Mesodermal cell (in vitro differentiated cells): ENCODE measurements at regions not wholly inside any gene's neighbourhood (a gene's known extent, or its start where the extent isn't known, plus 50 kb on each side); places are given as distances from the start of the nearest gene placed in this dataset.
"Not testable (repeated sequence)": the region's sequence is repeated elsewhere in the genome, so short reads cannot be mapped to it uniquely, and the experiment has no call there.

Experiments
- H3K27ac ChIP-seq: 2 replicates; pipeline ENCODE4 v1.7.0; 2013; ENCODE audit warnings: mild to moderate bottlenecking, low read depth, low read length, moderate library complexity; ENCODE audit not compliant: severe bottlenecking
- H3K36me3 ChIP-seq: 2 replicates; pipeline ENCODE4 v1.7.1; 2013; ENCODE audit warnings: mild to moderate bottlenecking, low read length, moderate library complexity; ENCODE audit not compliant: control insufficient read depth, insufficient read depth
- H3K4me1 ChIP-seq: one replicate; pipeline ENCODE4 v1.7.1; 2013; ENCODE audit warnings: mild to moderate bottlenecking, low read length; ENCODE audit not compliant: insufficient read depth, control insufficient read depth, poor library complexity, severe bottlenecking
- H3K4me3 ChIP-seq: 2 replicates; pipeline ENCODE4 v1.7.0; 2013; ENCODE audit warnings: low read length, control low read depth, mild to moderate bottlenecking; ENCODE audit not compliant: insufficient read depth, poor library complexity, severe bottlenecking; ENCODE audit errors: extremely low read depth
- H3K9me3 ChIP-seq: 2 replicates; pipeline ENCODE4 v1.7.1; 2013; ENCODE audit warnings: mild to moderate bottlenecking, low read length, moderate library complexity; ENCODE audit not compliant: control insufficient read depth
- WGBS, 2 experiments: methylation state at CpG; one replicate each; pipeline ENCODE4 v1.1.5; 2013; ENCODE audit warnings: missing lambda C conversion rate in 2 of 2; ENCODE audit not compliant: insufficient coverage in 2 of 2; 5-methylcytosine and 5-hydroxymethylcytosine counted together

DNA sequence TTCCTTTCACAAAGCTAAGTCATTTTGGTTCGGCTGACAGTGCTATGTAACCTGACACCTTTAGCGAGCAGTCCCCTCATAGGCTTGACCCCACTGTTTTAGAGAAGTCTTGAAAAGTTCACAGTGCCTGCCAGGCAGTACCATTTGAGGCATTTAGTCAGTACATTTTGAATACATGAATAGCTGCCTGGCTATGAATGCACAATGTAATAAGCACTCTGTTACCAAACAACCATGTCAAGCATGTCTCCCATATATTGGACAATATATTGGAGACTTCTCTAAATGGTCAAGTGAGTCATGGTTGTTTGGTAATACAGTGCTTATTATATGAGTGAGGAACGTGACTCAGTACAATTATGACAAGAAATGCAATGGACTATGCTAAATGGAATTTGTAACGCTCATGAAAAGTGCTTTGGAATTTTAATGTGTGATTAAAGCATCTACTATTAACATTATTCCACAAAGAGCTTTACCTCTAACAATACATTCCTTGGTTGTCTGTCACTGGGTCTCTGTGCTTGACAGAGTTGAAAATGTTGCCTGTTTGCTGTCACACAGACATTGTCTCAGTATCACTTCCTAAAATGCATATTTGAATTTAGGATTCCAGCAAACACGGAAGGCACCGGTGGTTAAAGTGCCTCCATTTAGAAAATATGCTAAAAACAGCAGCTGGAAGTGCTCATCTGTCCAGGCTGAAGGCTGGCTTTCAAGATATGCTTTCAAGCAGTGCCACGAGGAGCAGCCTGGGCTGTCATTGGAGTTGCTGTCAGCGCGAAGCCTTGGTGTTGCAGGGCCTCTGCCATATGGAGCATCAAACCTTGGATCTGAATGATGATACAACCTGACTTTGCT is 458.6 kb downstream of the FBXO15 start:
- Histone ChIP-seq H3K27ac (peak overlapping the region; percentile 11), H3K9me3 (peaks cover 4% of the 10 kb centered on the region), H3K4me3 (no peak overlapping the region), H3K36me3 (no peaks in the 10 kb centered on the region), H3K4me1 (peaks cover 19% of the 10 kb centered on the region)
- WGBS, 2 experiments = 60 to 71% methylated on average over 4 to 8 of the region's 9 CpGs

DNA sequence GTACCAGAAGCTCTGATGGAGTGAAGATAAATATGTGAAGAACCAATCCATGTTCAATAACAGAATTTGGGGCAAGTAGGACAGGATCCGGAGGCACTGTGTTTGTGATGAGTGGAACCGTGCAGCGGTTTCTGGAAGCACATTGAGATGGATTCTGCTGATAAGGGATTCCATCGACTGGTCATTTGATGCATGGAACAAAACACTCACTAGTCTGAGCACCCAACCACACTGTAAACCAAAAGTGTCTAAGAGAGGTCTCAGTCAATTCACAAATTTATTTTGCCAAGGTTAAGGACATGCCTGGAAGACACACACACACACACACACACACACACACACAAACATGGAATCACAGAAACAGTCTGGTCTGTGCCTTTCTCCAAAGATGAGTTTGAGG is 459.5 kb downstream of the FBXO15 start:
- H3K36me3 ChIP-seq = no peaks in the 10 kb centered on the region
- H3K27ac ChIP-seq = no peak overlapping the region
- H3K4me1 ChIP-seq = peaks cover 19% of the 10 kb centered on the region
- H3K4me3 ChIP-seq = no peak overlapping the region
- peaks cover 4% of the 10 kb centered on the region for H3K9me3 ChIP-seq
- 100% methylated on average over 1 to 3 of the region's 4 CpGs for WGBS, 2 experiments

DNA sequence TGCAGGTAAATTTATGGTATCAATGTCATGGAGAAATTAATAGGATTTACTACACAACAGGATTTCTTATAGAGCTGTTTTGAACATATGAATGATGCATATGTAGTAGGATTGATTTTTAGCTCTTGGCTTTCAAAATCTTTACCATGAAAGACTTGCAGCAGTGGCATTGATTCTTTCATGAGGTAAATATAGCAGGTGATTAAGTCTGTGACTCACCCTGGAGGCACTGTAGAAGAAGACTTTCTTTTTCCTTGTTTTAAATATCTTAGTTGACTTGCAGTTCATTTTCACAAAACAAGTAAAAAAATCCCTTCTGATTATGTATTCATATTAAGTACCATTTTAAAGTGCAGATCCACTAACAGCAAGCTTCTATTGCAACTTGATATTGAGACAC is 463.0 kb downstream of the FBXO15 start:
- Histone ChIP-seq H3K36me3 (no peaks in the 10 kb centered on the region), H3K27ac (no peak overlapping the region), H3K9me3 (no peaks in the 10 kb centered on the region), H3K4me3 (no peak overlapping the region), H3K4me1 (peaks cover 11% of the 10 kb centered on the region)

DNA sequence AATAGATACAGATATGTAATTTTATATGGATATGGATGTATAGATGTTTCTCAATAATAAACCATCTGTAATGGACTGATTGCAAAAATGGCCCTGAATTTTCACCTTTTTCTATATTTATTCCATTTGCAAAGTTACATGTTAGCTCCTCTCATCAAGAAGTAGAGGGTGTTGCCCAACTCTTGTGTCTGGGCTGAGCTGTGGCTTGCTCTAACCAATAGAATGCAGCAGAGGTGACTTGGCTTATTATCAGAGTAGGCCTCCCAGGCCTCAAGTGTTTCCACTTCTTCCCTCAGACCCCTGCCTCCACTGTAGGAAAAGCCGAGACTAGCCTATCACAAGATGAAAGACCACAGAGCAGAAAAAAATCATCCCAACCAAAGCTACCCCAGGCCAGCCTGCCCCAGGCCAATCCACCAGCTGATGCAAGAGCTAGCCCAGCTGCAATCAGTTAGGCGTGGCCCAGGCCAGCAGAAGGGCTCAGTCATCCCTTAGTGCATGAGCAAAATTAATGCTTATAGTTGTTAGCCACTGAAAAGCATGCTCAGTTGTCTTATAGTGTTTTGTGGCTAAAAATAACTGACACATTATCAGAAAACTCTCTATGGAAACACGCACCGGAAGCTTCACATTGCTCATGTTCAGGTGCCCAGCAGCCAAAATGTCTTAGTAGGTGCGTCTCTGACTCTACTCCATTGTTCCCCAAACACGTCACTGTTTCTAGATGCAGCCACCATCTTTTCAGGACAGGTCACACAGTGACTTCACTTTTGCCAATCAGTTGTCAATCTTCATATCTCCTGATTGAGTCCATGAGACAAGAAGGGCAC is 464.0 kb downstream of the FBXO15 start:
- H3K9me3 ChIP-seq = no peaks in the 10 kb centered on the region
- H3K4me1 ChIP-seq = peaks cover 2% of the 10 kb centered on the region
- H3K27ac ChIP-seq = no peak overlapping the region
- H3K4me3 ChIP-seq = no peak overlapping the region
- 90 to 93% methylated on average over 3 to 5 of the region's 6 CpGs for WGBS, 2 experiments
- H3K36me3 ChIP-seq = no peaks in the 10 kb centered on the region

DNA sequence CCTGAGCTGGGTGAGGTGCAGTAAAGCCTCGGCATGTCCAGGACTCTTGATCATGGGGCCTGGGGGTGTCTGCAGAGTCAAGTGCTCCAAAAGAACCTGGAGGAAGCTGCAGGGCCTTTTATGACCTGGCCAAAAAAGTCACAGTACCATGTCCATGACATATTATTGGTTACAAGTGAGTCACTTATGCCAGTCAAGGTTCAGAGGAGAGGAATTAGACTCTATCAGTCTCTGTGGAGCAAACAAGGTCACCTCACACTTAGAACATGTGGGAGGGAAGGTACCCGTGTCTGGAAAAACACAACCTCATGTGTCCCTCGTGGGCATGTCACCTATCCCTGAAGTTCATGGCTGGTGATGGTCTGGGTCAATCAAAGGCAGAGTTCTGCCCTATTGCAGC is 465.7 kb downstream of the FBXO15 start:
- H3K4me1 ChIP-seq = no peaks in the 10 kb centered on the region
- no peak overlapping the region for H3K27ac ChIP-seq
- no peak overlapping the region for H3K4me3 ChIP-seq
- H3K9me3 ChIP-seq = no peaks in the 10 kb centered on the region
- 90 to 100% methylated on average over 2 of the region's 3 CpGs for WGBS, 2 experiments
- no peaks in the 10 kb centered on the region for H3K36me3 ChIP-seq

DNA sequence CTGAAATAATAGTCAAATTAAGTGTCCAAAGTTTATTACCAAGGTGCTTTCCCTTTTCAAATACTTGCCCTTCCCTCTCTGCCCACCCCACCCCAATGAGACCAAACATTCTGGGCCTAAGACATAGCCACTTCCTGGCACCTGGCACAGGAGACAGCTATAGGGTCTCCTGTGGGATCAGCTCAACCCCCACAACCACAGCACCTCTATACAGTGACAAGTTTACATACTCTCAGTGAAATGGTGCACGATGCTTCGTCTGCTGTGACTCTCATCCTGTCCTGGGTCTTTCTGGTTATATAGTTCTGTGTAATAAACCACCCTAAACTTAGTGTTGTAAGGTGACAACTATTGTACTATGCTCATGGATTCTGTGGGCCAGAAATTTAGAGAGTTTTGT is 466.2 kb downstream of the FBXO15 start:
- no CpG with 5 or more reads among the region's 2 CpGs for WGBS, 2 experiments
- Histone ChIP-seq H3K4me1 (no peaks in the 10 kb centered on the region), H3K4me3 (no peak overlapping the region), H3K9me3 (no peaks in the 10 kb centered on the region), H3K27ac (no peak overlapping the region), H3K36me3 (no peaks in the 10 kb centered on the region)

DNA sequence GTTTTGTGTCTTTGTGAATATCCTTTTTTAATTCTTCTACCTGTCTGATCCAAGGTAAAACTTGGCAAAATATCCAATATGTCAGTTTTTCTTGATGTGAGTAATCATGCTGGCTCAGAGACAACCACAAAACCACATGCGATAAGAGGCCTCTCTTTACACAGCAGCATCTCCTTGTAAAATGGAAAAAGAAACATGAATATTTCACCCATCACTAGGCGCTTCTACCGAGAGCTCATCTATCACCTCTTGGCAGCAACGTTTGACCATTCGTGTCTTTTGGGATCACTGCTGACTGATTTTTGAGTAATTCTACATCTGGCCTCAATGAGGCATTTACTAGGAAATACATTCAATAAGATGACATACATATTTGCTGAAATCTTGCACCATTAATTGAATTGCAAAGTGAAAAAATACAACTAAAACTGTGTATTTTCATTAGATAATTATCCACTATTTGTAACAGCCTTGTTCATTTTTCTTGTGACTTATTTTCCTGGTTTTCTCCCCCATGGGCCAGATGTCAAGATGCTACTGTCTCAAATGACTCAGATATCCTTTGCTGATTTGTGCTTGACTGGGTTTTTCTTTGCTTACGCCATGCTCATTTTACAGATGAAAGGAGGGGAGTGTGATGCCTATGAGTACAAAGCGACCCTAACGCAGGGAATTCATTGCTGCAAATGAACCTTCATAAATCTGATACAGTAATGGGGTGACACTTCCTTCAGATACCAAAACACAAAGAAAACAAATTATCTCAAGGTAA is 467.5 kb downstream of the FBXO15 start:
- H3K4me1 ChIP-seq = no peaks in the 10 kb centered on the region
- WGBS, 2 experiments = 93% methylated on average over 3 to 6 of the region's 8 CpGs
- no peaks in the 10 kb centered on the region for H3K36me3 ChIP-seq
- H3K9me3 ChIP-seq = no peaks in the 10 kb centered on the region
- H3K27ac ChIP-seq = no peak overlapping the region
- H3K4me3 ChIP-seq = no peak overlapping the region

DNA sequence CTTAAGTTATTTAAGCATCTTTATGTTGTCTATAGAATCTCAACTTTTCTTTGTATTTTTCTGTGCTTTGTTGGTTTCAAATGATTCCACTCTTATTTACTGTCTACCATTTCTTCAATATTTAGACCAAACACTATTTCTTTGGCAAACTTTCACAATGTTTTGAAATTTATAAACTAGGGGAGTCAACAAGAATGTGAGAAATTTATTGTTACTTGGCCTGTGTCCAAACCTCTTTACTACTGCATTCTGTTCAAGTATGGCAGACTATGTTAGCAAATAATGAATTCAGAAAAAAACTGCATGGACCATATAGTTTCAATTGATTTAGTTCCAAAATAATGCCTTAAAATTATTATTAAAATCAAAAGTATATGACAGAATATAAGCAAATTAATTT is 470.2 kb downstream of the FBXO15 start:
- H3K9me3 ChIP-seq = no peaks in the 10 kb centered on the region
- no peak overlapping the region for H3K4me3 ChIP-seq
- H3K36me3 ChIP-seq = no peaks in the 10 kb centered on the region
- no peak overlapping the region for H3K27ac ChIP-seq
- H3K4me1 ChIP-seq = no peaks in the 10 kb centered on the region

DNA sequence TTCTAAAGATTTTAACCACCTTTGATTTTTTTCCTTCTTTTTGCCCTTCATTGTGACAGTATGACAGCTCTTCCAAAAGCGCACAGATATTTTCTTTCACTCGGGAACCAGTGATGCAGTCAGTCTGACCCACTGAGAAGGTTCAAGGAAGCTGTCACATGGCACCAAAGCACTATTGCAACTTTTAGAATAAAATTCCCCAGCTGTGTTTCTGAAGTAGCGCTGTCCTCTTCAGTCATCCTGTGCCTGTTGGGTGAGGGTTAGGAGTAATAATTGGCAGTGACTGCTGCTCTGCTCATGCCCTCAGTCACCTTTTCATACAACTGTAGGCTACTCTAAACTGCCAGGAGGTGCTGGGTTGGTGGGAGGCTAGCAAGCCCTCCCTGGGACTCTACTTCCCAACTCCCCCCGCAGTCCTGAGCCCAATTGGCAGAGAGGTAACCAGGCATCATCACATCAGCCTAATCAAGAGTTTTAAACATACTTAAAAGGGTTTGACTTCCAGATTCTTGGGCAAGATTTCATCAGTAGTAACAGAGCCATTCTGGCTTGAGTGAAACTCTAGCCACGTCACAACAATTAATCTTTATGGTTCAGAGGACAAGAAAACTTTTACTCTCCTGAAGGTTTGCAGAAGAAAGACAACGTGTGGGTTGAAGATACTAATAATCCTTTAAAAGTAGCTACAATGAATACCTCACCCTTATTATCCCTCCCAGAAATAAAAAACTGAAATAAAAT is 473.3 kb downstream of the FBXO15 start:
- no peaks in the 10 kb centered on the region for H3K36me3 ChIP-seq
- H3K4me1 ChIP-seq = no peaks in the 10 kb centered on the region
- H3K9me3 ChIP-seq = no peaks in the 10 kb centered on the region
- 95 to 100% methylated on average over 2 to 5 of the region's 6 CpGs for WGBS, 2 experiments
- H3K27ac ChIP-seq = no peak overlapping the region
- H3K4me3 ChIP-seq = no peak overlapping the region

DNA sequence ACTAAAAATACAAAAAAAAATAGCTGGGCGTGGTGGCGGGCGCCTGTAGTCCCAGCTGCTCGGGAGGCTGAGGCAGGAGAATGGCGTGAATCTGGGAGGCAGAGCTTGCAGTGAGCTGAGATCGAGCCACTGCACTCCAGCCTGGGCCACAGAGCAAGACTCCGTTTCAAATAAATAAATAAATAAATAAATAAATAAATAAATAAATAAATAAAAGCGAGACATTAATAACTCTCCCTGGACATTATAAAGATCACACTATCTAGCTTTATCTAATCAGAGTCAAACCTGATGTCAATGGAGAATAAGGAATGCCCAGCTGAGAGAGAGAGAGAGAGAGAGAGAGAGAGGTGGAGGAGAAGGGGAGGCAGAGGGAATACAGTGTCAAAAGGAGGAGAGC is 476.2 kb downstream of the FBXO15 start:
- not testable (repeated sequence) for H3K36me3 ChIP-seq, H3K4me3 ChIP-seq, H3K9me3 ChIP-seq, H3K27ac ChIP-seq, H3K4me1 ChIP-seq
- 85 to 91% methylated on average over 5 to 6 of the region's 8 CpGs for WGBS, 2 experiments
